ENCODE measurements at regions not wholly inside any gene's neighbourhood (a gene's known extent, or its start where the extent isn't known, plus 50 kb on each side); places are given as distances from the start of the nearest gene placed in this dataset.

DNA sequence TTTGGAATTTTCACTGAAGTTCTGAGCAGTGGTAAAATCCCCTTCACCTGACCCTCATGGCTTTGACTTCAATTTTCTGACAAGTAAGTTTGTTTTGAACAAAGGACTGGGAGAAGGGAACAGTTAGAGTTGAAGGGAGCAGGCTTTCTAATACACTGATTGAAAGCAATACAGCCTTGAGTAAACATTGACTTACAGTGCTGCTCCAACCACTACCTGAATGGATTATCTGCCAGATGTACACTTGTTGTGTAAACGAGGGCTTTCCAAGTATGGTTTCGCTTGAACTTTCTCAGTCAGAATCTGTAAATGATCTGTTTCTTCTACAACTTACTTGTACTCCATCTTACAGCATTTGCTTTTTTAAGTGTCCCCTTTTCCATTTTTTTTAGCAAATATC lies 1414.9 kb upstream of the NUDT12 start:
- TF ChIP-seq POLR2AphosphoS5 (IDR thresholded peaks at IDR 0.05), result no peak
- TF ChIP-seq, protein P1, sequence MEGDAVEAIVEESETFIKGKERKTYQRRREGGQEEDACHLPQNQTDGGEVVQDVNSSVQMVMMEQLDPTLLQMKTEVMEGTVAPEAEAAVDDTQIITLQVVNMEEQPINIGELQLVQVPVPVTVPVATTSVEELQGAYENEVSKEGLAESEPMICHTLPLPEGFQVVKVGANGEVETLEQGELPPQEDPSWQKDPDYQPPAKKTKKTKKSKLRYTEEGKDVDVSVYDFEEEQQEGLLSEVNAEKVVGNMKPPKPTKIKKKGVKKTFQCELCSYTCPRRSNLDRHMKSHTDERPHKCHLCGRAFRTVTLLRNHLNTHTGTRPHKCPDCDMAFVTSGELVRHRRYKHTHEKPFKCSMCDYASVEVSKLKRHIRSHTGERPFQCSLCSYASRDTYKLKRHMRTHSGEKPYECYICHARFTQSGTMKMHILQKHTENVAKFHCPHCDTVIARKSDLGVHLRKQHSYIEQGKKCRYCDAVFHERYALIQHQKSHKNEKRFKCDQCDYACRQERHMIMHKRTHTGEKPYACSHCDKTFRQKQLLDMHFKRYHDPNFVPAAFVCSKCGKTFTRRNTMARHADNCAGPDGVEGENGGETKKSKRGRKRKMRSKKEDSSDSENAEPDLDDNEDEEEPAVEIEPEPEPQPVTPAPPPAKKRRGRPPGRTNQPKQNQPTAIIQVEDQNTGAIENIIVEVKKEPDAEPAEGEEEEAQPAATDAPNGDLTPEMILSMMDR (IDR thresholded peaks at IDR 0.05), result no peak
